ENCODE measurements at regions not wholly inside any gene's neighbourhood (a gene's known extent, or its start where the extent isn't known, plus 50 kb on each side); places are given as distances from the start of the nearest gene placed in this dataset.

DNA sequence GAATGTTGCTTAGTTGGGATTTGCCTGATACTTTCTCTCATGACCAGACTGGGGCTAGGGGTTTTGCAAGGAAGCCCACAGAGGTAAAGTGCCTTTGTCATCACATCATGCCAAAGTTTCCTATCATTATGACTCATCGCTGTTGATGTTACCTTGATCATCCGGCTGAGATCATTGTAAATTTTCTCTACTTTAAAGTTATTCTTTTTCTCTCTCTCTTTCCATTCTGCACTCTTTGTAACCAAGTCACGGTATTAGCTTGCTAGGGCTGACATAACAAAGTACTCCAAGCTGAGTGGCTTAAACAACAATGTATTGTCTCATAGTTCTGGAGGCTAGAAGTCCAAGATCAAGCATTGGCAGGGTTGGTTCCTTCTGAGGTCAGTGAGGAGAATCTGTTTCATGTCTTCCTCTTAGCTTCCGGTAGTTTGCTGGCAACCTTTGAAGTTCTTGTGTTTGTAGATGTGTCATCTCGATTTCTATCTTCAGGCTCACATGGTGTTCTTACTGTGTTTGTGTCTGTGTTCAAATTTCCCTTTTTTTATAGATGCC is 113.0 kb downstream of the DTHD1 start:
- Histone ChIP-seq H3K4me1 (no peaks in the 10 kb centered on the region), H3K36me3 (no peaks in the 10 kb centered on the region), H3K27me3 (no peaks in the 10 kb centered on the region), H3K4me3 (ENCODE audit: low read depth, low read length) (no peak overlapping the region), H3K9me3 (no peaks in the 10 kb centered on the region)
- TF ChIP-seq, protein P1, sequence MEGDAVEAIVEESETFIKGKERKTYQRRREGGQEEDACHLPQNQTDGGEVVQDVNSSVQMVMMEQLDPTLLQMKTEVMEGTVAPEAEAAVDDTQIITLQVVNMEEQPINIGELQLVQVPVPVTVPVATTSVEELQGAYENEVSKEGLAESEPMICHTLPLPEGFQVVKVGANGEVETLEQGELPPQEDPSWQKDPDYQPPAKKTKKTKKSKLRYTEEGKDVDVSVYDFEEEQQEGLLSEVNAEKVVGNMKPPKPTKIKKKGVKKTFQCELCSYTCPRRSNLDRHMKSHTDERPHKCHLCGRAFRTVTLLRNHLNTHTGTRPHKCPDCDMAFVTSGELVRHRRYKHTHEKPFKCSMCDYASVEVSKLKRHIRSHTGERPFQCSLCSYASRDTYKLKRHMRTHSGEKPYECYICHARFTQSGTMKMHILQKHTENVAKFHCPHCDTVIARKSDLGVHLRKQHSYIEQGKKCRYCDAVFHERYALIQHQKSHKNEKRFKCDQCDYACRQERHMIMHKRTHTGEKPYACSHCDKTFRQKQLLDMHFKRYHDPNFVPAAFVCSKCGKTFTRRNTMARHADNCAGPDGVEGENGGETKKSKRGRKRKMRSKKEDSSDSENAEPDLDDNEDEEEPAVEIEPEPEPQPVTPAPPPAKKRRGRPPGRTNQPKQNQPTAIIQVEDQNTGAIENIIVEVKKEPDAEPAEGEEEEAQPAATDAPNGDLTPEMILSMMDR (IDR thresholded peaks at IDR 0.05; ENCODE audit: low read depth, low read length) = no peak
- DNase-seq = no peak

DNA sequence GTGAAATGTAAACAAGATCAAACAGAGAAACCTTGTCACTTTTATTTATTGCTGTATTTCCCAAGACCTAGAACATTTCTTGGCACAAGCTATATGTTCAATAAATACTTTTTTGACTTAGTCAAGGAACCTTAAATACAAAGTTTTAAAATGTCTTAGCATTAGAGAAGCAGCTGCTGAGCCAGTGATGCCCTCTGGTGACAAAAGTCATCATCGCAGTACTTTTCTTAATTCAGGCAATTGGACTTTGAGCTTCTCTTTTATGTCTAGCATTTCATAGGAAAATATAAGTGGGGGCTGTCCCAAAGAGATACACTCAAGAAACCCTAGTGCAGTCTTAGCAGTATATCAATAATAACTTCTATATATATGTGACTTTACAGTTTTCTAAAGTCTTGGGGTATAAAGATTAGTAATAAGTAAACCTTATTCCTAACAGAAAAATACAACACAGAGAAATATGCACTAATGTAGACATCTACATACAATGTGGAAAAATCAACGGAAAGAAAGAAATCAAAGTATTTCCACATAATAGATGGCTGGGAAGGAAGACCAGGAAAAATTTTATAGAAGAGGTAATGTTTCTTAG is 118.4 kb downstream of the DTHD1 start:
- H3K4me3 ChIP-seq (ENCODE audit: low read depth, low read length) = no peak overlapping the region
- no peaks in the 10 kb centered on the region for H3K4me1 ChIP-seq
- TF ChIP-seq, protein P1 (IDR thresholded peaks at IDR 0.05; ENCODE audit: low read depth, low read length) = peak; percentile 35
- no peaks in the 10 kb centered on the region for H3K9me3 ChIP-seq
- no peaks in the 10 kb centered on the region for H3K27me3 ChIP-seq
- no peaks in the 10 kb centered on the region for H3K36me3 ChIP-seq
- DNase-seq = no peak

DNA sequence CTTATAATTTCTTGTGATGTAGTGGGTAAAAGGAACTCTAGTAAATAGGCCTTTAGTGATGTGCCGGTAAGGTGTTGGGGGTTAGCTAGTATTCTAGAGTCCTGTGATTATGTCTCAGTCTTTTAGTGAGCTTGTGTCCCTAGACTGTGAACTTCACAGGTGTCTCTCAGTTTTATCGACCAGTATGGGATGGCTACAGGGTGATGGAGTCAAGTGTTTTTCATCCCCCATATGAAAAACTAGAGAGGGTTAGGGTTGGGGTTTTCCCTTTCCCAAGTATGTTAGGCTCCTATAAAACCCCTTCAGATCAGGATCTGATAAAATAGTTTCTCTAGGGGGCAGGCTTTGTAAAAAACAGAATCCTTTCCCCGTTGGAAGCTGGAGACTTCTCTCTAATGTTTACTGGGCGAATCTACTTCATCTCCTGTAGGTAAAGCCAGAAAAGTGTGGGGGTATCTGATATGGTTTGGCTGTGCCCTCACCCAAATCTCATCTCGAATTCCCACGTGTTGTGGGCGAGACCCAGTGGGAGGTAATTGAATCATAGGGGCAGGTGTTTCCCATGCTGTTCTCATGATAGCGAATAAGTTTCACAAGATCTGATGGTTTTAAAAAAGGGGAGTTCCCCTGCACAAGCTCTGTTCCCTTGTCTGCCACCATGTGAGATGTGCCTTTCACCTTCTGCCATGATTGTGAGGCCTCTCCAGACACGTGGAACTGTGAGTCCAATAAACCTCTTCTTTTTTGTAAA is 120.8 kb downstream of the DTHD1 start:
- Histone ChIP-seq H3K4me3 (ENCODE audit: low read depth, low read length) (no peak overlapping the region), H3K4me1 (no peaks in the 10 kb centered on the region), H3K27me3 (no peaks in the 10 kb centered on the region), H3K36me3 (no peaks in the 10 kb centered on the region), H3K9me3 (no peaks in the 10 kb centered on the region)
- no peak for DNase-seq
- TF ChIP-seq, protein P1 (IDR thresholded peaks at IDR 0.05; ENCODE audit: low read depth, low read length) = no peak

DNA sequence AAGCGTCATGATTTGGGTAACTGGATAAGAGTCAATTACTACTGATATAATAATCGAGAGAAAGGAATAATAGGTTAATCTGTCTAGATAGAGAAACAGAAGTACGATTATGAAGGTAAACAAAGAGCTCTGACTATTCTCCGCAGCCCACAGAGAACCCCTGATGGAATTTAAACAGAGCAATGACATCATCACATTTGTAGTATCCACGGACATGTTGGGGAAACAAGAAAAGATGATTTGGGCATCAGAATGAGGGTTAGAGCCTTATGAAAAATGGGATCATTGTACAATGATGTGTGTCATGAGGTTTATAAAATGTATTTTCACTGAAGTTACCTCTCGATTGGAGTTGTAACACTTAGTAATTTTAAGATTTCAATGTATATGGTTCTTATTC is 129.9 kb downstream of the DTHD1 start:
- H3K36me3 ChIP-seq = no peaks in the 10 kb centered on the region
- no peaks in the 10 kb centered on the region for H3K4me1 ChIP-seq
- no peaks in the 10 kb centered on the region for H3K9me3 ChIP-seq
- no peak overlapping the region for H3K4me3 ChIP-seq (ENCODE audit: low read depth, low read length)
- TF ChIP-seq, protein P1 (IDR thresholded peaks at IDR 0.05; ENCODE audit: low read depth, low read length) = no peak
- H3K27me3 ChIP-seq = no peaks in the 10 kb centered on the region
- DNase-seq = no peak

DNA sequence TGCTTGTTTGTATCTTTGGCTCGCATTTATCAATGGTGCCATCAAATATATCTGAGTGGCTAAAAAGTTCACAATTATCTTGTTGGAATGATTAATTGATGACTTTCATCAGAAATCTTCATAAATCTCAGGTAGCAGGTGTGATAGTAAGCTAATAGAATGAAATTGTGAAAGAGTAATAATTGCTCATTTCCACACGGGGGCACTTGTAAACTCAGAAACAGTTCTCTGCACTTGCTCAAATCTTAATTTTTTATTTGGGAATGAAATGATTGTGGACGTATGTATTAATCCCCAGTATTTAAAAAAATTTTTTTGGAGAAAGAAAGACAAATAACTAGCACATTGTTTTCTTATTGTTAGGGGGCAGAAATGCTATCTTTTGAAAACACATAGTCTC is 132.8 kb downstream of the DTHD1 start:
- Histone ChIP-seq H3K27me3 (no peaks in the 10 kb centered on the region), H3K4me3 (ENCODE audit: low read depth, low read length) (no peak overlapping the region), H3K36me3 (no peaks in the 10 kb centered on the region), H3K9me3 (no peaks in the 10 kb centered on the region), H3K4me1 (no peaks in the 10 kb centered on the region)
- TF ChIP-seq, protein P1 (IDR thresholded peaks at IDR 0.05; ENCODE audit: low read depth, low read length) = no peak
- no peak for DNase-seq

DNA sequence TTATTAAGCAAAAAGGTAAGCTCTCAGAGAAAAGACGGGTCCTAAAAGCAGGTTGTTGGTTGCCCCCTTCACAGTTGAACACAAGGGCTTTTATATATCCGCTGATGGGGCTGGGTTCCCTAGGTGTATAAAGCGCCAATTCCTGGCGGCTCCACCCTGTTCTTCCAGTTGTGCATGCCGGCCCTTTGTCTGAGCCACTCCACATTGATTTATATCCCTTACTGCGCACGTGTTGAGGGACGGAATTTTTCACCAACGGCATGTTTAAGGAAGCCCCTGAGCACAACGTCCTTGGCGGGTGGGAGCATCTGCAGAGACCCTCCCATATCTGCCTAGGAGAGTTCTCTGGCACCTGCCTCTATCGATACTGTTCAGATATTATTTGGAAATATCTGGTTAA is 135.7 kb downstream of the DTHD1 start:
- H3K4me1 ChIP-seq = no peaks in the 10 kb centered on the region
- no peaks in the 10 kb centered on the region for H3K27me3 ChIP-seq
- DNase-seq = no peak
- no peaks in the 10 kb centered on the region for H3K36me3 ChIP-seq
- H3K9me3 ChIP-seq = no peaks in the 10 kb centered on the region
- TF ChIP-seq, protein P1 (IDR thresholded peaks at IDR 0.05; ENCODE audit: low read depth, low read length) = no peak
- H3K4me3 ChIP-seq (ENCODE audit: low read depth, low read length) = no peak overlapping the region

All from BE2C (cell line).